H1 (cell line): ENCODE measurements at regions not wholly inside any gene's neighbourhood (a gene's known extent, or its start where the extent isn't known, plus 50 kb on each side); places are given as distances from the start of the nearest gene placed in this dataset.

Source experiments
- CTCF ChIA-PET: fragments of 300-600 bp; sonication (Branson Sonifier 250); formaldehyde crosslinking; loops from one replicate; lab custom pipeline; 2021; ENCODE audit not compliant: partially characterized antibody; lab: Charles Lee
- POLR2A ChIA-PET: fragments of 300-600 bp; sonication (Branson Sonifier 250); formaldehyde crosslinking; loops from one replicate; lab custom pipeline; 2021; ENCODE audit warnings: inconsistent platforms; ENCODE audit not compliant: partially characterized antibody; lab: Charles Lee
- DNase-seq, 2 experiments: peaks; one replicate each; pipeline versions ENCODE4 v3.0.0 to v3.0.0-alpha.2; 2010 to 2022; ENCODE audit warnings: low spot score in 2 of 2, low read depth in 1 of 2, mixed read lengths in 1 of 2
- FAIRE-seq: peaks from 2 replicates; lab custom pipeline; 2011; peaks lifted over from hg19 to GRCh38; lab: Jason Lieb, UNC
- H2AFZ ChIP-seq: 2 replicates; pipeline ENCODE4 v1.8.1; 2012; ENCODE audit warnings: low read length, inconsistent platforms
- H2AK5ac ChIP-seq: 2 replicates; pipeline ENCODE4 v1.6.1; 2013; ENCODE audit warnings: low read depth, low read length
- H2BK120ac ChIP-seq: replicated peaks from 2 replicates; pipeline ENCODE3; 2013; ENCODE audit warnings: low read depth, low read length, inconsistent platforms
- H2BK12ac ChIP-seq: 2 replicates; pipeline ENCODE4 v1.6.1; 2013; ENCODE audit warnings: low read depth, low read length
- H2BK15ac ChIP-seq: 2 replicates; pipeline ENCODE4 v1.6.1; 2013; ENCODE audit warnings: low read length
- H2BK20ac ChIP-seq: 2 replicates; pipeline ENCODE4 v1.6.1; 2013; ENCODE audit warnings: low read length
- H2BK5ac ChIP-seq: 2 replicates; pipeline ENCODE4 v1.6.1; 2013; ENCODE audit warnings: low read depth, low read length
- H3K14ac ChIP-seq: 2 replicates; pipeline ENCODE4 v1.6.1; 2013; ENCODE audit warnings: inconsistent platforms; ENCODE audit not compliant: insufficient read length
- H3K18ac ChIP-seq: 2 replicates; pipeline ENCODE4 v1.6.1; 2013; ENCODE audit warnings: low read length; ENCODE audit errors: extremely low read depth
- H3K23ac ChIP-seq: 2 replicates; pipeline ENCODE4 v1.6.1; 2013; ENCODE audit warnings: inconsistent platforms; ENCODE audit not compliant: insufficient read length
- H3K23me2 ChIP-seq: 2 replicates; pipeline ENCODE4 v1.6.1; 2013; ENCODE audit warnings: low read depth, low read length
- H3K27ac ChIP-seq: 2 replicates; pipeline ENCODE4 v1.6.1; 2011; ENCODE audit warnings: low read depth, low read length, inconsistent platforms
- H3K27me3 ChIP-seq, 4 experiments: replicated peaks in 1 of 4; 1 replicate in 1 of 4; 2 replicates in 3 of 4; pipeline versions ENCODE4 v1.6.1 to v1.8.1; 2011 to 2013; ENCODE audit warnings: low read length in 3 of 4, mild to moderate bottlenecking in 3 of 4, inconsistent platforms in 2 of 4, mixed read lengths in 2 of 4, moderate library complexity in 1 of 4; ENCODE audit not compliant: control insufficient read depth in 3 of 4, insufficient read depth in 3 of 4; ENCODE audit errors: extremely low read depth in 1 of 4
- H3K36me3 ChIP-seq, 4 experiments: 2 replicates each; pipeline versions ENCODE4 v1.6.1 to v1.8.1; 2011 to 2013; ENCODE audit warnings: mild to moderate bottlenecking in 4 of 4, low read length in 3 of 4, moderate library complexity in 2 of 4, control low read depth in 1 of 4, inconsistent platforms in 1 of 4; ENCODE audit not compliant: insufficient read depth in 4 of 4, control insufficient read depth in 2 of 4
- H3K4ac ChIP-seq: replicated peaks from 2 replicates; pipeline ENCODE3; 2013; ENCODE audit warnings: low read length, low read depth, mixed read lengths, inconsistent platforms; ENCODE audit not compliant: insufficient read length
- H3K4me1 ChIP-seq, 4 experiments: replicated peaks in 1 of 4; 1 replicate in 1 of 4; 2 replicates in 3 of 4; pipeline versions ENCODE4 v1.6.1 to v1.8.1; 2011 to 2013; ENCODE audit warnings: low read length in 3 of 4, inconsistent platforms in 2 of 4, mixed read lengths in 1 of 4; ENCODE audit not compliant: insufficient read depth in 4 of 4, control insufficient read depth in 3 of 4
- H3K4me2 ChIP-seq, 2 experiments: 2 replicates each; pipeline versions ENCODE4 v1.6.1 to v1.8.1; 2011 to 2013; ENCODE audit warnings: low read depth in 2 of 2, low read length in 2 of 2, control low read depth in 1 of 2, inconsistent platforms in 1 of 2, mild to moderate bottlenecking in 1 of 2; ENCODE audit not compliant: insufficient read depth in 1 of 2
- H3K4me3 ChIP-seq, 4 experiments: fragments of 200-600, 300-600 bp in 1 of 4; sonication (generic), shearing (Covaris generic), sonication (Bioruptor Twin) in 1 of 4; 2 replicates each; pipeline versions ENCODE4 v1.5.1 to v1.8.1; 2011 to 2016; ENCODE audit warnings: low read length in 4 of 4, low read depth in 3 of 4, control low read depth in 2 of 4, inconsistent platforms in 2 of 4, mild to moderate bottlenecking in 2 of 4, mixed read lengths in 1 of 4, moderate library complexity in 1 of 4; ENCODE audit not compliant: insufficient read depth in 2 of 4; ENCODE audit errors: extremely low read depth in 1 of 4
- H3K56ac ChIP-seq: replicated peaks from 2 replicates; pipeline ENCODE3; 2013; ENCODE audit warnings: low read depth, mild to moderate bottlenecking, mixed read lengths, low read length, inconsistent platforms; ENCODE audit not compliant: insufficient read length
- H3K79me1 ChIP-seq: 2 replicates; pipeline ENCODE4 v1.6.1; 2013; ENCODE audit warnings: low read depth, low read length, control low read depth
- H3K79me2 ChIP-seq, 2 experiments: 2 replicates each; pipeline versions ENCODE4 v1.6.1 to v1.8.1; 2012 to 2013; ENCODE audit warnings: low read length in 2 of 2, mild to moderate bottlenecking in 2 of 2, inconsistent platforms in 1 of 2; ENCODE audit not compliant: insufficient read depth in 2 of 2, control insufficient read depth in 1 of 2
- H3K9ac ChIP-seq, 4 experiments: replicated peaks in 1 of 4; 1 replicate in 1 of 4; 2 replicates in 3 of 4; pipeline versions ENCODE4 v1.6.1 to v1.8.1; 2011 to 2013; ENCODE audit warnings: low read depth in 3 of 4, low read length in 3 of 4, control low read depth in 2 of 4, mild to moderate bottlenecking in 2 of 4, moderate library complexity in 2 of 4, inconsistent platforms in 1 of 4; ENCODE audit errors: extremely low read depth in 1 of 4
- H3K9me3 ChIP-seq, 2 experiments: 2 replicates each; pipeline versions ENCODE4 v1.6.1 to v1.8.1; 2012 to 2013; ENCODE audit warnings: mild to moderate bottlenecking in 2 of 2, moderate library complexity in 2 of 2, control low read depth in 1 of 2, inconsistent platforms in 1 of 2, low read depth in 1 of 2, low read length in 1 of 2, mixed read lengths in 1 of 2; ENCODE audit not compliant: insufficient read depth in 2 of 2
- H4K20me1 ChIP-seq, 2 experiments: replicated peaks in 1 of 2; 2 replicates each; pipeline versions ENCODE3 to v1.8.1; 2011 to 2013; ENCODE audit warnings: inconsistent platforms in 2 of 2, low read length in 2 of 2, mild to moderate bottlenecking in 1 of 2; ENCODE audit not compliant: insufficient read depth in 2 of 2, control insufficient read depth in 1 of 2
- H4K5ac ChIP-seq: 2 replicates; pipeline ENCODE4 v1.6.1; 2013; ENCODE audit warnings: low read length, low read depth, mixed read lengths, inconsistent platforms; ENCODE audit not compliant: insufficient read length
- H4K8ac ChIP-seq: 2 replicates; pipeline ENCODE4 v1.8.0; 2013; ENCODE audit warnings: mild to moderate bottlenecking, moderate library complexity, low read length, inconsistent platforms; ENCODE audit not compliant: insufficient read depth; ENCODE audit errors: extremely low read depth
- H4K91ac ChIP-seq: replicated peaks from 2 replicates; pipeline ENCODE3; 2013; ENCODE audit warnings: low read length, mixed read lengths, inconsistent platforms; ENCODE audit not compliant: insufficient read length
- BRCA1 ChIP-seq: IDR thresholded peaks from 2 replicates; pipeline ENCODE4 v1.6.1; 2012; ENCODE audit warnings: low read depth, low read length, improper control_type of control experiment
- CBX5 ChIP-seq: fragments of 300-800, 300-1000 bp; sonication (generic); IDR thresholded peaks from 2 replicates; pipeline ENCODE4 v1.7.1; 2016; ENCODE audit warnings: antibody characterized with exemption, low read length, low read depth
- EGR1 ChIP-seq: IDR thresholded peaks from 2 replicates; pipeline ENCODE4 v1.6.1; 2011; ENCODE audit warnings: low read depth, low read length, borderline replicate concordance
- POLR2AphosphoS5 ChIP-seq: IDR thresholded peaks from 2 replicates; pipeline ENCODE4 v1.6.1; 2011; ENCODE audit warnings: low read depth, low read length
- RXRA ChIP-seq: IDR thresholded peaks from 2 replicates; pipeline ENCODE4 v1.6.1; 2011; ENCODE audit warnings: low read depth, mild to moderate bottlenecking, low read length, moderate library complexity; ENCODE audit not compliant: insufficient read depth
- SIRT6 ChIP-seq: IDR thresholded peaks from one replicate; pipeline ENCODE4 v1.7.1; 2012; ENCODE audit warnings: low read length, inconsistent platforms
- WGBS, 2 experiments: shearing (Covaris generic) in 1 of 2; methylation state at CpG; one replicate each; pipeline versions ENCODE4 v1.1.6 to v1.1.7; 2013 to 2015; ENCODE audit warnings: low lambda C conversion rate in 2 of 2, mixed read lengths in 2 of 2, inconsistent platforms in 1 of 2, low coverage in 1 of 2, missing lambda C conversion rate in 1 of 2; ENCODE audit not compliant: insufficient replicate concordance in 2 of 2, insufficient coverage in 1 of 2, insufficient read length in 1 of 2; ENCODE audit errors: extremely low coverage in 1 of 2, missing lambda C conversion rate in 1 of 2; 5-methylcytosine and 5-hydroxymethylcytosine counted together
- TF ChIP-seq, protein P1 (sequence below): IDR thresholded peaks from 2 replicates; pipeline ENCODE4 v1.6.1; 2012; ENCODE audit warnings: low read length, inconsistent platforms

DNA sequence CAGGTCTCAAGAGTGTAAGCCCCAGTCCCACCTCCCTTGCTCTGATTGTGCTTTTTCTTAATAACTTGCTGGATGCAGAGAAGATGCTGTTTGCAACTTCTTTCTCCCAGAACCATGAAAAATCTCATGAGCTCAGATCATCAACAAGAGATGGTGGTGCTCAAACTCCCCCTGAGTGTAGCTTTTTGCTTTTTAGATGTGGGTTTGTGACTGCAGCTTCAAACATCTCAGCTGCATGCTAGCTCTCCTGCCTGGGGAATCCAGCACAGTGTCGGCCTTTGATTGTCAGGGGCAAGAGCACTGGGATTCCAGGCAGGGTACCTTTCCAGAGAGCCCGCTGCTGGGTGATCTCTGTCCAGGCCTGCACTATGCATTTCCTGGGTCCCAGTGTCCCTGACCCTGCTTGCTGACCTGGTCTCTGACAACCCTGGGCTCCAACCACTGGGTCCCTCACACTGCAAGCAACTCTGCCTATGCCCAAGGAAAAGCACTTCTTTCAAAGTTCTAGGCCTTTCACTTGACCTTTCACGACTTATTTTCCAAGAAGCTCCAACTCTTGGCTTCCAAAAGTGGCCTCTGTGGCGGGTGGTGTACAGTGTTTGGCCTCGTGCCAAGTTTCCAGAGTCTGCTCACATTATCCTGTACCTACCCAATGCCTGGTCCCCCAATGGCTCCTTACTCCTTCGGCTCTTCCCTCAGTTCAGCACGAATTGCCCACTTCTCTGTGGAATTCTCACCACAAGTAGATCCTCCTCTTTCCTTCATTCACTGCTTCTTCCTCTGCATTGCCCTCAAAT, 69.7 kb upstream of the LY86 start:
- Histone ChIP-seq H4K8ac (no peak overlapping the region), H2AK5ac (no peak overlapping the region), H2BK20ac (no peak overlapping the region), H3K79me1 (no peaks in the 10 kb centered on the region), H3K4me2 (no peak overlapping the region), H3K23me2 (no peaks in the 10 kb centered on the region), H3K4ac (no peak overlapping the region), H3K27ac (no peak overlapping the region), H4K20me1 (no peaks in the 10 kb centered on the region), H3K36me3 (no peaks in the 10 kb centered on the region), H3K4me3 (no peak overlapping the region), H3K9ac (no peak overlapping the region), H2AFZ (no peak overlapping the region), H3K23ac (no peak overlapping the region), H2BK15ac (no peak overlapping the region), H4K5ac (no peak overlapping the region), H3K4me1 (no peaks in the 10 kb centered on the region), H3K27me3 (no peaks in the 10 kb centered on the region), H3K14ac (no peak overlapping the region), H2BK120ac (no peak overlapping the region), H3K79me2 (no peaks in the 10 kb centered on the region), H3K18ac (no peak overlapping the region), H2BK5ac (no peak overlapping the region), H3K56ac (no peak overlapping the region), H3K9me3 (no peaks in the 10 kb centered on the region), H4K91ac (no peak overlapping the region), H2BK12ac (no peak overlapping the region)
- DNase-seq (no peak), FAIRE-seq (no peak)
- TF ChIP-seq, protein P1, sequence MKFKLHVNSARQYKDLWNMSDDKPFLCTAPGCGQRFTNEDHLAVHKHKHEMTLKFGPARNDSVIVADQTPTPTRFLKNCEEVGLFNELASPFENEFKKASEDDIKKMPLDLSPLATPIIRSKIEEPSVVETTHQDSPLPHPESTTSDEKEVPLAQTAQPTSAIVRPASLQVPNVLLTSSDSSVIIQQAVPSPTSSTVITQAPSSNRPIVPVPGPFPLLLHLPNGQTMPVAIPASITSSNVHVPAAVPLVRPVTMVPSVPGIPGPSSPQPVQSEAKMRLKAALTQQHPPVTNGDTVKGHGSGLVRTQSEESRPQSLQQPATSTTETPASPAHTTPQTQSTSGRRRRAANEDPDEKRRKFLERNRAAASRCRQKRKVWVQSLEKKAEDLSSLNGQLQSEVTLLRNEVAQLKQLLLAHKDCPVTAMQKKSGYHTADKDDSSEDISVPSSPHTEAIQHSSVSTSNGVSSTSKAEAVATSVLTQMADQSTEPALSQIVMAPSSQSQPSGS: no peak
- TF ChIP-seq POLR2AphosphoS5 (no peak), EGR1 (no peak), CBX5 (no peak), BRCA1 (no peak), RXRA (no peak), SIRT6 (no peak)
- WGBS, 2 experiments: 90% methylated on average over 7 of the region's 7 CpGs; no CpG with 5 or more reads in 1 of the 2 experiments
- POLR2A ChIA-PET: no interaction called here
- CTCF ChIA-PET: interaction anchor here (0.6 to 1.8 kb wide), 2 partner anchors 10 to 421 kb away, joined by 3 to 5 read pairs; no protein-coding TSS in a partner anchor
